Stimulated activated naive CD8-positive, alpha-beta T cell treated with anti-CD3 and anti-CD28 coated beads, Interleukin-15, Interleukin-2, amounts not matched to agents 100 U/mL and 50 U/mL, for 24 hours (primary cell): ENCODE measurements at regions not wholly inside any gene's neighbourhood (a gene's known extent, or its start where the extent isn't known, plus 50 kb on each side); places are given as distances from the start of the nearest gene placed in this dataset.

Experiments used
- ATAC-seq: fragments of 150-1000 bp; cut with Tn5 transposase; one replicate; pipeline ENCODE4 v1.10.0; 2021
- DNase-seq: peaks from one replicate; pipeline ENCODE4 v3.0.0; 2021

GRCh38 chr13:105607016-105607415 is 928.4 kb downstream of the EFNB2 start:
- ATAC-seq (no peak), DNase-seq (no peak)

GRCh38 chr13:105602956-105603670 is 932.3 kb downstream of the EFNB2 start:
- DNase-seq = no peak
- ATAC-seq = no peak

GRCh38 chr13:105599477-105600037 is 935.9 kb downstream of the EFNB2 start:
- ATAC-seq (no peak), DNase-seq (no peak)

GRCh38 chr13:105598529-105598928 is 936.9 kb downstream of the EFNB2 start:
- DNase-seq (no peak), ATAC-seq (no peak)

GRCh38 chr13:105597573-105597972 is 937.9 kb downstream of the EFNB2 start:
- DNase-seq (no peak), ATAC-seq (no peak)

GRCh38 chr13:105595471-105595870 is 940.0 kb downstream of the EFNB2 start:
- DNase-seq (no peak), ATAC-seq (no peak)

- ATAC-seq = no peak
- DNase-seq = no peak
Measured at GRCh38 chr13:105591277-105591676, 944.2 kb downstream of the EFNB2 start.

GRCh38 chr13:105587786-105588185 is 947.7 kb downstream of the EFNB2 start:
- ATAC-seq = no peak
- no peak for DNase-seq

- ATAC-seq = no peak
- DNase-seq = no peak
Measured at GRCh38 chr13:105579821-105580710, 955.4 kb downstream of the EFNB2 start.

- no peak for ATAC-seq
- DNase-seq = no peak
Measured at GRCh38 chr13:105573136-105573535, 962.3 kb downstream of the EFNB2 start.

- DNase-seq = no peak
- no peak for ATAC-seq
Measured at GRCh38 chr13:105572401-105572800, 963.1 kb downstream of the EFNB2 start.

GRCh38 chr13:105569816-105570215 is 965.6 kb downstream of the EFNB2 start:
- ATAC-seq = no peak
- no peak for DNase-seq

GRCh38 chr13:105567951-105568525 is 967.4 kb downstream of the EFNB2 start:
- ATAC-seq = no peak

GRCh38 chr13:105565136-105565727 is 970.2 kb downstream of the EFNB2 start:
- no peak for ATAC-seq
- DNase-seq = no peak

More at GRCh38 chr13:105567951-105568525, 967.4 kb downstream of the EFNB2 start:
- no peak for DNase-seq

- no peak for ATAC-seq
- no peak for DNase-seq
Measured at GRCh38 chr13:105552078-105552477, 983.4 kb downstream of the EFNB2 start.

GRCh38 chr13:105547851-105548250 is 987.6 kb downstream of the EFNB2 start:
- no peak for DNase-seq
- ATAC-seq = no peak

- ATAC-seq (no peak), DNase-seq (no peak)
Measured at GRCh38 chr13:105545811-105546210, 989.7 kb downstream of the EFNB2 start.

GRCh38 chr13:105543742-105544141 is 991.7 kb downstream of the EFNB2 start:
- DNase-seq = no peak
- ATAC-seq = no peak

GRCh38 chr13:105541565-105541964 is 993.9 kb downstream of the EFNB2 start:
- DNase-seq (no peak), ATAC-seq (no peak)

- DNase-seq = no peak
Measured at GRCh38 chr13:105538346-105538745, 997.1 kb downstream of the EFNB2 start.

GRCh38 chr13:105537113-105537512 is 998.3 kb downstream of the EFNB2 start:
- DNase-seq (no peak), ATAC-seq (no peak)

More at GRCh38 chr13:105538346-105538745, 997.1 kb downstream of the EFNB2 start:
- ATAC-seq = no peak

- ATAC-seq (no peak), DNase-seq (no peak)
Measured at GRCh38 chr13:105530468-105530867, 1005.0 kb downstream of the EFNB2 start.
